Pancreas (tissue), 10 donors: ENCODE measurements at regions not wholly inside any gene's neighbourhood (a gene's known extent, or its start where the extent isn't known, plus 50 kb on each side); places are given as distances from the start of the nearest gene placed in this dataset.

Experiments used
- ATAC-seq, 4 donors: fragments of 200-7000 bp; cut with Tn5 transposase; one replicate each; pipeline versions ENCODE4 v1.8.0 to v1.9.1; 2020; ENCODE audit warnings: mild to moderate bottlenecking in 4 of 4, moderate library complexity in 4 of 4
- DNase-seq, 6 donors: peaks; one replicate each; pipeline ENCODE4 v3.0.0-alpha.2; 2020
- FAIRE-seq: peaks from 2 replicates; lab custom pipeline; 2012; peaks lifted over from hg19 to GRCh38; lab: Jason Lieb, UNC
- H3K27ac ChIP-seq, 4 donors: fragments of 200-600 bp; sonication (generic); 1 replicate in 3 of 4; 2 replicates in 1 of 4; pipeline versions ENCODE4 v1.5.0 to v1.8.0; 2020
- H3K27me3 ChIP-seq, 4 donors: fragments of 200-600 bp; one replicate each; pipeline ENCODE4 v1.8.0; 2021
- H3K36me3 ChIP-seq, 3 donors: fragments of 200-600 bp; sonication (generic) in 1 of 3; one replicate each; pipeline versions ENCODE4 v1.5.0 to v1.8.0; 2020 to 2021
- H3K4me1 ChIP-seq, 3 donors: fragments of 200-600 bp; one replicate each; pipeline ENCODE4 v1.8.0; 2021
- H3K4me3 ChIP-seq, 4 donors: fragments of 200-600 bp; sonication (generic) in 2 of 4; one replicate each; pipeline versions ENCODE4 v1.5.0 to v1.8.0; 2020 to 2021
- H3K9me3 ChIP-seq, 4 donors: fragments of 200-600 bp; one replicate each; pipeline ENCODE4 v1.8.0; 2021
- CTCF ChIP-seq, 4 donors: fragments of 200-600 bp; sonication (generic) in 3 of 4; IDR thresholded peaks; one replicate each; pipeline versions ENCODE4 v1.5.0 to v1.8.0; 2021; ENCODE audit warnings: antibody characterized with exemption in 4 of 4
- WGBS, 2 donors: extraction: QIAGEN DNeasy Blood & Tissue Kit; methylation state at CpG; one replicate each; pipeline ENCODE4 v1.1.7; 2013; 5-methylcytosine and 5-hydroxymethylcytosine counted together
- intact Hi-C, 3 donors: fragments of 100-400 bp; cut with DNase I; formaldehyde crosslinking; loops; one replicate each; pipeline versions ENCODE4 v1.11.1 to v1.14.2; 2022
- donor health status: healthy with polysubstance abuse.
- donor health status: DM: no; HTN: no; CAD: no; lungs with moderate emphysema.
- donor health status: DM: no; HTN: no; CAD: no.
- donor health status: control.
- donor health status: control.
- donor health status: Bipolar disorder and iron deficiency.
- donor health status: DM: yes; HTN: yes; CAD: no.
- donor health status: DM: no; HTN: no; CAD: no.
- donor health status: DM: no; HTN: no; CAD: no.
- donor health status: DM: yes; HTN: yes; CAD: no.

- no peak for TF ChIP-seq CTCF (IDR thresholded peaks at IDR 0.05)
- FAIRE-seq (no peak), ATAC-seq (no peak), DNase-seq (no peak)
- H3K36me3 ChIP-seq, result no peaks in the 10 kb centered on the region
- whole genome bisulfite sequencing, 2 donors, result 38 to 49% methylated on average over 7 of the region's 7 CpGs
- no peak overlapping the region for H3K27ac ChIP-seq
- intact Hi-C loops, result no loop called here
- H3K4me3 ChIP-seq, result no peak overlapping the region
- no peaks in the 10 kb centered on the region for H3K27me3 ChIP-seq
- no peaks in the 10 kb centered on the region for H3K4me1 ChIP-seq
- no peaks in the 10 kb centered on the region for H3K9me3 ChIP-seq
These were observed 502.1 kb downstream of the GRIN2A start for GRCh38 chr16:9680019-9680655.

GRCh38 chr16:9680968-9681367, 501.3 kb downstream of the GRIN2A start:
- Histone ChIP-seq H3K27me3 (no peaks in the 10 kb centered on the region), H3K4me3 (no peak overlapping the region), H3K9me3 (no peaks in the 10 kb centered on the region), H3K4me1 (no peaks in the 10 kb centered on the region), H3K36me3 (no peaks in the 10 kb centered on the region), H3K27ac (no peak overlapping the region)
- intact Hi-C loops, result no loop called here
- no peak for DNase-seq
- no peak for FAIRE-seq
- WGBS, 2 donors, result 82 to 88% methylated on average over 2 of the region's 2 CpGs
- no peak for ATAC-seq
- TF ChIP-seq CTCF (IDR thresholded peaks at IDR 0.05), result no peak

- no peaks in the 10 kb centered on the region for H3K36me3 ChIP-seq
- WGBS, 2 donors, result 84 to 86% methylated on average over 9 of the region's 9 CpGs
- FAIRE-seq, result no peak
- H3K4me1 ChIP-seq, result no peaks in the 10 kb centered on the region
- no peaks in the 10 kb centered on the region for H3K27me3 ChIP-seq
- H3K4me3 ChIP-seq, result no peak overlapping the region
- H3K9me3 ChIP-seq, result no peaks in the 10 kb centered on the region
- no peak for ATAC-seq
- intact Hi-C loops, result no loop called here
- TF ChIP-seq CTCF (IDR thresholded peaks at IDR 0.05), result no peak
- no peak overlapping the region for H3K27ac ChIP-seq
- DNase-seq, result no peak
These were observed 500.7 kb downstream of the GRIN2A start for GRCh38 chr16:9681508-9681907.

DNA sequence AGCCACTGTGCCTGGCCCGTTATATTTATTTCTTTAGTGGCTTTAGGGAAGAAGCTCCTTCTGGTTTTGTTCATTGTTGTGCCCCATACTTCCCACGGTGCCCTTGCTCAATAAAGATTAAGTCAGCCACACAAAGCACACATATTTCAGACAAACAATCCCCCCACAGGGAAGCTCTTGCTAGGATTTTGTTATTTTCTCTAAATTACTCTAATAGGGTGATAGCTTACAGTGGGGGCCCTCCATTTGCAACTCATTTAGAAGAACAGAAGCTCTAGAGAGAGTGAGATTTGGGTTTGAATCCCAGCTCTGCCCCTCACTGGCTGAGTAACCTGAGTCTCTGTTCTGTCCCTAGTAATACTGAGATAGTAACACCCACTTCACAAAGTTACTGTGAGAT, 499.9 kb downstream of the GRIN2A start:
- no peak for TF ChIP-seq CTCF (IDR thresholded peaks at IDR 0.05)
- Histone ChIP-seq H3K9me3 (no peaks in the 10 kb centered on the region), H3K4me1 (no peaks in the 10 kb centered on the region), H3K4me3 (no peak overlapping the region), H3K27me3 (no peaks in the 10 kb centered on the region), H3K36me3 (no peaks in the 10 kb centered on the region), H3K27ac (no peak overlapping the region)
- intact Hi-C loops, result no loop called here
- no peak for ATAC-seq
- 68 to 76% methylated on average over 2 of the region's 2 CpGs for WGBS, 2 donors
- DNase-seq, result no peak
- no peak for FAIRE-seq

DNA sequence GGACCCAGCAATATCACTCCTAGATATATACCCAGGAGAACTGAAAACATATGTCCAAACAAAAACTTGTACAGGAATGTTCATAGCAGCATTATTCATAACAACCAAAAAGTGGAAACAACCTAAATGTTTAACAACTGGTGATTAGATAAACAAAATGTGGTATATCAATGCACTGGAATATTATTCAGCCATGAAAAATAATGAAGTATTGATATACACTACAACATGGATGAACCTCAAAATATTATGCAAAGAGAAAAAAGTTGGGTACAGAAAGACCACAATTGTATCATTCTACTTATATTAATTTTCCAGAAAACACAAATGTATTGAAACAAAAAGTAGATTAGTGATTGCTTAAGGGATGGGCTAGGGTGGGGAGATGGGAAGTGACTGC, 498.6 kb downstream of the GRIN2A start:
- no peak for FAIRE-seq

More for the DNA sequence above, 498.6 kb downstream of the GRIN2A start:
- no peaks in the 10 kb centered on the region for H3K36me3 ChIP-seq
- H3K9me3 ChIP-seq, result no peaks in the 10 kb centered on the region
- no peak overlapping the region for H3K27ac ChIP-seq
- DNase-seq (no peak), ATAC-seq (no peak)
- TF ChIP-seq CTCF (IDR thresholded peaks at IDR 0.05), result no peak
- intact Hi-C loops, result no loop called here
- no peak overlapping the region for H3K4me3 ChIP-seq
- H3K27me3 ChIP-seq, result no peaks in the 10 kb centered on the region
- no peaks in the 10 kb centered on the region for H3K4me1 ChIP-seq
